ENCODE measurements at regions not wholly inside any gene's neighbourhood (a gene's known extent, or its start where the extent isn't known, plus 50 kb on each side); places are given as distances from the start of the nearest gene placed in this dataset.

DNA sequence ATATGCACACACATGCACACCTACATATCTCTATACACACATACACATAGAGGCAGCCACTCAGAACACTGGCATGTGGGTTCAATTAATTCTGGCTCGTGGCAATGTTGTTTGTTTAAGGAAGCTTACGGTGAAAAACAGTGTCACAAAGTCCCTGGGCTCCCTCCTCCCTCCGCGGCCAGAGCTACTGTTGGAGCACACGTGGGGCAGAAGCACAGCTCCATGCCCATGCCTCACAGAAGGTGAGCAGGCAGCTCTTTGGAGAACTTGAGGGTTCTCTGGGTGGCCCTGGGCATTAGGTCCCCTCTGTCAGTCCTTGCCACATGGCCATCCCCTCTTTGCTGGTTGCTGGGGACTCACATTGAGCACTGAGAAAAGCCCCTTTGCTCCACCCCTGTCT lies 107.5 kb downstream of the GADD45G start:
- Histone ChIP-seq H3K4me3 (replicated peaks in 1 of 2; ENCODE audit: low read depth in 1 of 2, low read length in 2 of 2) (no peak overlapping the region), H2AFZ (ENCODE audit: low read depth, low read length, poor library complexity, severe bottlenecking) (no peak overlapping the region), H3K4me1 (ENCODE audit: control insufficient read depth in 1 of 2, insufficient read depth in 2 of 2, low read length in 2 of 2) (no peaks in the 10 kb centered on the region), H3K9ac (ENCODE audit: low read length) (no peak overlapping the region), H3K9me2 (ENCODE audit: insufficient read depth) (no peaks in the 10 kb centered on the region), H3K79me2 (ENCODE audit: insufficient read depth, low read length) (no peaks in the 10 kb centered on the region), H3K36me3 (ENCODE audit: control insufficient read depth in 1 of 2, insufficient read depth in 2 of 2, low read length in 2 of 2) (no peaks in the 10 kb centered on the region), H3K27me3 (ENCODE audit: insufficient read depth, low read length) (peaks cover 3% of the 10 kb centered on the region; the same call in 1 of the 2 replicates), H3K27ac (ENCODE audit: low read depth, low read length) (no peak overlapping the region), H3K9me3 (ENCODE audit: control insufficient read depth in 1 of 2, insufficient read depth in 1 of 2, low read depth in 1 of 2, low read length in 2 of 2) (no peaks in the 10 kb centered on the region), H4K20me1 (ENCODE audit: insufficient read depth) (no peaks in the 10 kb centered on the region), H3K4me2 (ENCODE audit: low read length) (no peak overlapping the region)
- ChIA-PET CTCF (no interaction called here), RAD21 (ENCODE audit: low non-redundant PET in 1 of 2, low total read pairs in 2 of 2, uncharacterized antibody in 2 of 2, unreplicated experiment in 2 of 2) (no interaction called here), POLR2A (no interaction called here)
- DNase-seq (ENCODE audit: low read depth, low spot score) (no peak), ATAC-seq (no peak)
- intact Hi-C loops (cut with micrococcal nuclease): no loop called here
- no peak for TF ChIP-seq CTCF (IDR thresholded peaks at IDR 0.05 in 2 of 3, conservative IDR thresholded peaks at IDR 0.05 in 1 of 3; ENCODE audit: borderline replicate concordance in 1 of 3, insufficient read depth in 1 of 3, low read depth in 2 of 3, low read length in 2 of 3)
- BruUV-seq (replicated peaks): no TSS peak

- no TSS peak for BruUV-seq (replicated peaks)
- ChIA-PET POLR2A (no interaction called here), CTCF (no interaction called here), RAD21 (ENCODE audit: low non-redundant PET in 1 of 2, low total read pairs in 2 of 2, uncharacterized antibody in 2 of 2, unreplicated experiment in 2 of 2) (no interaction called here)
- TF ChIP-seq EZH2phosphoT487 (IDR thresholded peaks at IDR 0.05; ENCODE audit: borderline replicate concordance): no peak
- no peak for TF ChIP-seq EZH2 (IDR thresholded peaks at IDR 0.05)
- TF ChIP-seq CEBPB (IDR thresholded peaks at IDR 0.05; ENCODE audit: low read depth): no peak
- TF ChIP-seq SRF (IDR thresholded peaks at IDR 0.05; ENCODE audit: low read depth): no peak
- no peak for TF ChIP-seq SIN3A (IDR thresholded peaks at IDR 0.05; ENCODE audit: low read depth)
- no peak for TF ChIP-seq FOSL1 (IDR thresholded peaks at IDR 0.05; ENCODE audit: low read depth)
- TF ChIP-seq ELF1 (IDR thresholded peaks at IDR 0.05; ENCODE audit: borderline replicate concordance, low read depth): no peak
- no peak for TF ChIP-seq JUND (IDR thresholded peaks at IDR 0.05)
- TF ChIP-seq ZFX (IDR thresholded peaks at IDR 0.05): no peak
- TF ChIP-seq EGR1 (IDR thresholded peaks at IDR 0.05; ENCODE audit: low read depth): no peak
- TF ChIP-seq, protein P1, sequence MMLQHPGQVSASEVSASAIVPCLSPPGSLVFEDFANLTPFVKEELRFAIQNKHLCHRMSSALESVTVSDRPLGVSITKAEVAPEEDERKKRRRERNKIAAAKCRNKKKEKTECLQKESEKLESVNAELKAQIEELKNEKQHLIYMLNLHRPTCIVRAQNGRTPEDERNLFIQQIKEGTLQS (IDR thresholded peaks at IDR 0.05): no peak
- no peak for TF ChIP-seq MAX (IDR thresholded peaks at IDR 0.05)
- no peak for TF ChIP-seq YY1 (IDR thresholded peaks at IDR 0.05; ENCODE audit: extremely low read depth, insufficient replicate concordance, low read depth, low read length)
- intact Hi-C loops (cut with micrococcal nuclease): no loop called here
- Histone ChIP-seq H3K79me2 (ENCODE audit: insufficient read depth, low read length) (no peaks in the 10 kb centered on the region), H3K4me2 (ENCODE audit: low read length) (no peak overlapping the region), H3K9me2 (ENCODE audit: insufficient read depth) (no peaks in the 10 kb centered on the region), H3K9ac (ENCODE audit: low read length) (no peak overlapping the region), H3K27ac (ENCODE audit: low read depth, low read length) (no peak overlapping the region), H3K36me3 (ENCODE audit: control insufficient read depth in 1 of 2, insufficient read depth in 2 of 2, low read length in 2 of 2) (no peaks in the 10 kb centered on the region), H2AFZ (ENCODE audit: low read depth, low read length, poor library complexity, severe bottlenecking) (no peak overlapping the region), H3K4me1 (ENCODE audit: control insufficient read depth in 1 of 2, insufficient read depth in 2 of 2, low read length in 2 of 2) (0 out of 4 replicates have a peak, but pooled peaks cover 0 to 3% of the 10 kb centered on the region in 2 experiments), H4K20me1 (ENCODE audit: insufficient read depth) (no peaks in the 10 kb centered on the region), H3K27me3 (ENCODE audit: insufficient read depth, low read length) (no peaks in the 10 kb centered on the region), H3K9me3 (ENCODE audit: control insufficient read depth in 1 of 2, insufficient read depth in 1 of 2, low read depth in 1 of 2, low read length in 2 of 2) (no peaks in the 10 kb centered on the region), H3K4me3 (replicated peaks in 1 of 2; ENCODE audit: low read depth in 1 of 2, low read length in 2 of 2) (no peak overlapping the region)
- no peak for DNase-seq (ENCODE audit: low read depth, low spot score)
- ATAC-seq: no peak
Measured at GRCh38 chr9:89714321-89714720, 109.5 kb downstream of the GADD45G start.
